Kidney (tissue), 13 donors: ENCODE measurements at regions not wholly inside any gene's neighbourhood (a gene's known extent, or its start where the extent isn't known, plus 50 kb on each side); places are given as distances from the start of the nearest gene placed in this dataset.

Experiments used
- DNase-seq, 5 donors: peaks; one replicate each; pipeline ENCODE4 v3.0.0-alpha.2; 2013 to 2020
- FAIRE-seq: peaks from 2 replicates; lab custom pipeline; 2012; peaks lifted over from hg19 to GRCh38; lab: Jason Lieb, UNC
- H3K27ac ChIP-seq, 2 donors: one replicate each; pipeline ENCODE4 v1.7.0; 2013; ENCODE audit warnings: low read depth in 2 of 2, low read length in 2 of 2, inconsistent platforms in 1 of 2
- H3K27me3 ChIP-seq: one replicate; pipeline ENCODE4 v1.7.1; 2013; ENCODE audit warnings: low read length, inconsistent platforms; ENCODE audit not compliant: control insufficient read depth, insufficient read depth
- H3K36me3 ChIP-seq, 3 donors: one replicate each; pipeline versions ENCODE4 v1.7.0 to v1.7.1; 2013; ENCODE audit warnings: low read length in 3 of 3, control low read depth in 1 of 3, inconsistent platforms in 1 of 3; ENCODE audit not compliant: insufficient read depth in 3 of 3, control insufficient read depth in 2 of 3
- H3K4me1 ChIP-seq, 3 donors: one replicate each; pipeline versions ENCODE4 v1.7.0 to v1.7.1; 2013; ENCODE audit warnings: low read length in 3 of 3, inconsistent platforms in 1 of 3, low read depth in 1 of 3; ENCODE audit not compliant: control insufficient read depth in 2 of 3, insufficient read depth in 2 of 3
- H3K4me3 ChIP-seq, 3 donors: one replicate each; pipeline versions ENCODE4 v1.7.0 to v1.8.1; 2013; ENCODE audit warnings: low read length in 3 of 3, control low read depth in 1 of 3, inconsistent platforms in 1 of 3
- H3K9ac ChIP-seq, 3 donors: one replicate each; pipeline versions ENCODE4 v1.7.0 to v1.7.1; 2013; ENCODE audit warnings: low read length in 3 of 3, control low read depth in 1 of 3, inconsistent platforms in 1 of 3
- H3K9me3 ChIP-seq, 3 donors: one replicate each; pipeline versions ENCODE4 v1.7.0 to v1.7.1; 2013; ENCODE audit warnings: low read length in 3 of 3, control low read depth in 1 of 3, inconsistent platforms in 1 of 3; ENCODE audit not compliant: control insufficient read depth in 2 of 3, insufficient read depth in 1 of 3
- CTCF ChIP-seq: IDR thresholded peaks from 3 replicates; pipeline ENCODE4 v1.5.1; 2012; ENCODE audit warnings: mild to moderate bottlenecking, moderate library complexity, borderline replicate concordance; ENCODE audit not compliant: insufficient read depth; ENCODE audit errors: extremely low read depth
- intact Hi-C: fragments of 100-400 bp; cut with DNase I; formaldehyde crosslinking; loops from one replicate; pipeline ENCODE4 v1.11.1; 2022
- donor health status: control.
- donor health status: control.
- donor health status: control.
- donor health status: control.
- donor health status: control.
- donor health status: DM: yes; HTN: yes; CAD: no.
- donor health status: Normal renal cell carcinoma (clear cell type).

GRCh38 chr1:22339237-22339636, 112.4 kb upstream of the ZBTB40 start:
- Histone ChIP-seq H3K4me1 (no peaks in the 10 kb centered on the region), H3K4me3 (no peak overlapping the region), H3K27ac (no peak overlapping the region), H3K9ac (no peak overlapping the region), H3K27me3 (no peaks in the 10 kb centered on the region), H3K36me3 (no peaks in the 10 kb centered on the region), H3K9me3 (no peaks in the 10 kb centered on the region)
- no peak for TF ChIP-seq CTCF
- intact Hi-C loops = no loop called here
- DNase-seq (peak in 4 of 5 donors; percentile 68 to 89 (median 72)), FAIRE-seq (no peak)

GRCh38 chr1:22340066-22340465, 111.6 kb upstream of the ZBTB40 start:
- no peak for TF ChIP-seq CTCF
- intact Hi-C loops = no loop called here
- H3K9ac ChIP-seq = no peak overlapping the region
- FAIRE-seq (no peak), DNase-seq (no peak)
- no peak overlapping the region for H3K4me3 ChIP-seq
- H3K9me3 ChIP-seq = no peaks in the 10 kb centered on the region
- no peaks in the 10 kb centered on the region for H3K36me3 ChIP-seq
- H3K27me3 ChIP-seq = no peaks in the 10 kb centered on the region
- no peak overlapping the region for H3K27ac ChIP-seq
- H3K4me1 ChIP-seq = no peaks in the 10 kb centered on the region

DNA sequence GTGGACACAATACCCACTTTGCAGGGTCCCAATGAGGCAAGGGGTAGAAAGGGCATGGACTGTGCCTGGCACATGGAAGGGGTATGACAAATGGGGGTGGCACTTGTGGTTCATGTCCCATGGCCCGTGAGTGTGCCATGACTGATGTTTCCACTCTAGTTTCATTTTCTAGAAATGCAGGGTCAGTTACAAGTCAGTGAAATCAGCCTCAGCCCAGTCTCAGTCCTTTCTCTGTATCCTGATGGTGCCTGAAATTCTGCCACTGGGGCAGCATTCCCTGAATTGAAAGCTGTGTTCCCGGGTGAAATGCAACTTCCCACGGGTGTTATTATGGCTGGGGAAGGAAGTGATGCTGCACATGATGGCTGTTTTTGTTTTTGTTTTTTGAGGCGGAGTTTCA, 110.8 kb upstream of the ZBTB40 start:
- Histone ChIP-seq H3K27me3 (peaks cover 2% of the 10 kb centered on the region), H3K27ac (no peak overlapping the region), H3K4me1 (no peaks in the 10 kb centered on the region), H3K9me3 (no peaks in the 10 kb centered on the region), H3K9ac (no peak overlapping the region), H3K36me3 (no peaks in the 10 kb centered on the region), H3K4me3 (no peak overlapping the region)
- intact Hi-C loops = no loop called here
- TF ChIP-seq CTCF = no peak
- FAIRE-seq (no peak), DNase-seq (no peak)
